ENCODE measurements at regions not wholly inside any gene's neighbourhood (a gene's known extent, or its start where the extent isn't known, plus 50 kb on each side); places are given as distances from the start of the nearest gene placed in this dataset.
A peak's percentile ranks its signal among the peaks of the same experiment; 100 is the strongest.
"Not testable (repeated sequence)": the region's sequence is repeated elsewhere in the genome, so short reads cannot be mapped to it uniquely, and the experiment has no call there.

DNA sequence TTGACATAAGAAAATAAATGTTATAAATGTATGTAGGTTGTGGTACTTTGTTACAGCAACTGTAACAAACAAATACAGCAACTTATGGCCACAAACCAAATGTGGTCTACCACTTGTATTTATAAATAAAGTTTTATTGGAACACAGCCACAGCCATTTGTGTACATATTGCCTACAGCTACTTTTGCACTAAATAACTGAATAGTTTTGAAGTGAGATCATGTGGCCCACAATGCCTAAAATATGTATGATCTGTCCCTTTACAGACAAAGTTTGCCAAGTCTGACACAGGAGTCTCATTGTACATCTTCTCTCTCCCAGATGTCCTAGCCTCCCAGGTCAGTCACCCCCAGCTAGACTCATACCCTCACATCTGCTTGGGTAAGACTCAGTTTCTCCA lies 283.6 kb upstream of the PRDM9 start:
- DNase-seq: no peak

DNA sequence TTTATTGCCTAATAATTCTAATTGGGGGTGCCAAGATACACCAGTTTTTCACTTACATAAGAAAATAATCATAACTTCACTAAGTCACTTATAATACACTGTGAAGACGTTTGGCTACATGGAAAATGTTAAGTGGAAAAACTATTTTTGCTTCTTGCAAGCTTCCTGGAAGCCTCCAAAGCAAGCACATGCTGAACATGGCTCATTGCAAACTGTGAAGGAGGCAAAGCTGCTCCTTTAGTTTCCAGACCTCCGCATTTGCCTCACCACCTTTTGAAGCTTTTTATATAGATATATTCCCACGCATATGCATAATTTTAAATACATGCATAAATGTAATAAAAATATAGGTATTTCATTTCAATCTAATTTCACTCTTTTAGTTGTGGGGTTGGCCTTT lies 285.6 kb upstream of the PRDM9 start:
- DNase-seq: no peak

- no peak for DNase-seq
Observed at GRCh38 chr5:23217159-23217558, 290.2 kb upstream of the PRDM9 start.

- DNase-seq: no peak
Observed at GRCh38 chr5:23216345-23216744, 291.1 kb upstream of the PRDM9 start.

- peak; percentile 75 for DNase-seq
Observed at GRCh38 chr5:23208959-23209431, 298.4 kb upstream of the PRDM9 start.

DNA sequence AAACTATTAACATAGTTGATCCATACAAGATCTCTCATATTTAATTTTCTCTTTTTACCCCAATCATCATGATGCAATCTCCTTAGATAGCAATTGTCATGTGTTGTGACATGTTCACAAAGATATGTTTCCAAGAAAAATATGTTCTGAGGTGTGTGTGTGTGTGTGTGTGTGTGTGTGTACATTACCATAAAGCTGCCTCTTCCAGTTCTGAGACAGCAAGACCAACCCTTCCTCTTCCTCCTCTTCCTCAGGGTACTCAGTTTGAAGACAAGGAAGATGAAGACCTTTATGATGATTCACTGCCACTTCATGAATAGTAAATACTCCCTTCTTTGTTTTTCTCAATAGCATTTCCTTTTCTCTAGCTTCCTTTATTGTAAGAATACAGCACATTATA lies 303.3 kb upstream of the PRDM9 start:
- no peak for DNase-seq

GRCh38 chr5:23169660-23170416 lies 316.7 kb upstream of the CDH12 start:
- no peak for DNase-seq

DNA sequence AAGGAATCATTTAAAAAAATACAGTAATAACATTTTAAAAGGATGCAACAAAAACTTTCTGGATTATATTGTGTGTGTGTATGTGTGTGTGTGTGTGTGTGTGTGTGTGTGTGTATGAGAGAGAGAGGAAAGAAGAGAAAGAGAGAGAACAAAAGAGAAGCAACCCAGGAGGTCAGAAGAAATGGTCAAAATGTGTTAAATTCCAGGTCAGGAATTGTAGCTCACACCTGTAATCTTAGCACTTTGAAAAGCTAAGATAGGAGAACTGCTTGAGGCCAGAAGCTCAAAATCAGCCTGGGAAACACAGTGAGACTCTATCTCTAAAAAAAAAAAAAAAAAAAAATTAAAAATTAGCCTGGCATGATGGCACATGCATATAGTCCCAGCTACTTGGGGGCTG lies 311.8 kb upstream of the CDH12 start:
- no peak for DNase-seq

DNA sequence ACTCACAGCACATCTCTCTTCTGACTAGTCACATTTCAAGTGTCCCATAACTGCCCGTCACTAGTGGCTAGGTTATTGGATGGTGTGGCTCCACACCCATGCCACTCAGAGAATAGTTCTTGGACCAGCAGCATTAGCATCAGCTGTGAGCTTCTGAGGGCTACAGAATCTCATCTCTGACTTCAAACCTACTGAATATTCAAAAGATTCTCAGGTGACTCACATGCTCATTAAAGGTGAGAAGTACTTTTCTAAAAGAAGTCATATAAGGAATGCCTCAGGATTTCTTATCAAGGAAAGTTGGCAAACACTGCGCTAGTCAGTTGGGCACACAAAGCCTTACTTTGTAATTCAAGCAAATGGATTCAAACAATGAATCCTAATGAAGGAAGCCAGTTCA lies 305.0 kb upstream of the CDH12 start:
- no peak for DNase-seq

DNA sequence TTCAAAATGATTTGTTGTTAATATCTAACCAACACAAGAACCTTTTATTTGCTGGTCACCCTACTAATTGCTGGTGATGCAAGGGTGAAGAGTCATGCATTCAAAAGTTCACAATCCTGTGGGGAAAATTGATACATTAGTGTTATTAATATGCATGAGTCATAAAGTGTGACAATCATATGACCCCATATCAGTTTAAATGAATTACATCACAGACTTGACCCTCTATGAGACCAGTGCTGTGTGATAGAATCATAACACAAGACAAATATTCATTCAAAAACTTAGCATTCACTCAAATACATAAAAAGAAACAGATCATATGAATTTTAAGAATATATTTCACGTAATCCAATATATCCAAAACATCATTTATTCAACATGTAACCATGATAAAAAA lies 304.6 kb upstream of the CDH12 start:
- DNase-seq: no peak

GRCh38 chr5:23157169-23157568 lies 304.0 kb upstream of the CDH12 start:
- no peak for DNase-seq

DNA sequence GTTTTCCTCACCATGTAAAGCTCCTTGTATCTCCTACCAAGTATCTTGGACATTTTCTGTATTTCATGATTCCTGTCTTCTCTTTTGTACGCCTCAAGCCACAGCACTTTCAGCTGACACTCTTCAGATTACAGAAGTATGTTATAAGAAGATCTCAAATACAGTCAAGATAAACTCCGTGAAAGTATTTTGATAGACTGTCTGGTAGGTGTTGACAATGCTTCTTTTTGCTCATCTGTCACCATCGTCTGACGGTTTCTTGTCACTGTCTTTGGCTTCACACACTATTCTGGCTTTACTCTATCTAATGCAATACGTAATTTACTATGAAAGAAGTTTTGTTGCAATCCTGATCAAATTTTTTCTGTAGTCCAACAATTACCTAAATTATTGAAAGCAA lies 294.5 kb upstream of the CDH12 start:
- DNase-seq: no peak

GRCh38 chr5:23146183-23146582 lies 293.0 kb upstream of the CDH12 start:
- no peak for DNase-seq

DNA sequence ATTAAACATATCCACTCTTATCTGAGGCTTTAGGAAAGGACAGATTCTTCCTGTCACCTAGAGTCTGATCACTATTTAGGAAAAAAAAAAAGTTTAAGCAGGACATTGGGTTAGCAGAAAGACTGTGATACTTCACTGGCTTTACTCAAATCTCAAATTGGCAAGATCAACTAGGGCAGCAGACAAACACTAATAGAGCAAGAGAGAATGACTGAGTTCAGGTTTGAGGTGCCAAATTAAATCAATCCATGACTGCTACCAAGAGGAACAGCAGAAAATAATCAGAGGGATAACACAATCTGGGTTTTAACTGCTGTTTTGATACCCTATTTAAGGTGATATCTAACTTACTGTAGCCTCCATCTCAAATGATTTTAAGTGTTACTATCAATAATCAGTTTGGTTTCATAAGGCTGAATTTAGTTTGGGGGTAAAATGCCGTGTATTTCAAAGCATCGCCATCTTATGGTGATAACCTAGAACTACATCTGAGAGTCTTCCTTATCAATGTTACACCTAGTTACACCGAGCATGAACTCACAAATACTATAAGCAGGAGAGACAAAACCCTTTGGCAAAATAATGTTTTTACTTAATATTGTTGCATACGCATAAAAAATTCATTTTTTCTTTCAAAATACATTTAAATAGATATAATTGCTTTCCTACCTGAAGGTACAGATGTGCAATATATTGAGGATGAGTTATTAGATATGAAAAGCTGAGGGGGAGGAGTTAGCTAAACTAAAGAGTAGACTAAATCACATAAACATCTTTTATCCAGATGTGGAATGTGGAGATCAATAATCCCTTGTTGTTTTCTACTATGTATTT lies 286.4 kb upstream of the CDH12 start:
- DNase-seq: peak; percentile 10

- no peak for DNase-seq
Observed at GRCh38 chr5:23136958-23137357, 283.8 kb upstream of the CDH12 start.

- DNase-seq: peak; percentile 15
Observed at GRCh38 chr5:23132231-23132630, 279.1 kb upstream of the CDH12 start.

GRCh38 chr5:23112237-23112636 lies 259.1 kb upstream of the CDH12 start:
- no peak for DNase-seq

- DNase-seq: no peak
Observed at GRCh38 chr5:23105021-23105420, 251.9 kb upstream of the CDH12 start.

GRCh38 chr5:23103566-23103965 lies 250.4 kb upstream of the CDH12 start:
- no peak for DNase-seq

GRCh38 chr5:23095418-23095817 lies 242.3 kb upstream of the CDH12 start:
- not testable (repeated sequence) for DNase-seq

GRCh38 chr5:23089286-23089685 lies 236.1 kb upstream of the CDH12 start:
- no peak for DNase-seq

- DNase-seq: no peak
Observed at GRCh38 chr5:23084815-23085214, 231.7 kb upstream of the CDH12 start.

DNA sequence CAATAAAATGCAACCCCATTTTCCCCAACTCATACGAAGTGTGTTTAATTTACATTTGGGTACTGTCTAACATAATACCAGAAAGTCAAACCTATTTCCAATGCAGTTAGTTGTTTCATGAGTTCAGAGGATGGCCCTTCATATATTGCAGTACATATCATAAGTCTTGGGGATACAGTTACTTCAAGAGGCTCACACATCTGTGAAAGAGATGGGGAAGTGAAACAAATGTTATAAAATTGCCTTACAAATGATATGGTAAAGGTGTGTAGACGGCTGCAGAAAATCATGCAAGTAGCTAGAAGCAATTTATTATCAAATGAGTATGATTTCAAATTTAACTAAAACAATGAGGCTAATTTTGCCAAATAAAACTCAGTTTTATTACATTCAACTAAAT lies 219.0 kb upstream of the CDH12 start:
- no peak for DNase-seq

DNA sequence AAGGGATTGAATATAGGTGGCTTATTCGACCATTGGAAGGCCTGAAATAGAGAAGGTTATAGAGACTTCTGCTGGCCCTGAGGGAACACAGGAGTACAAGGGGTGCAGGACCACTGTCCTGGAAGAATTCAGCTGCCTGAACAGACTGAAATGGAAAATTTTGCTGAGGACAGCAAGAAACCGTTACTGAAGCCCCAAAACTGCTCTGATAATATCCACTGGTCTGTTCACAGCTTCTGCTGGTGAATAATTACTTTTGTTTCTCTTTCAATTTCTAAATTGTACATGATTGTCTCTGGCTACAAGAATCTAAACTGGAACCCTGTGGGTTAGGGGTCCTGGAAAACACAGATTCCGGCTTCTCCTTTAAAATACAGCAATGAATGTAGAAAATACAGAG lies 218.5 kb upstream of the CDH12 start:
- no peak for DNase-seq
